Testis (tissue), 2 donors: ENCODE measurements at regions not wholly inside any gene's neighbourhood (a gene's known extent, or its start where the extent isn't known, plus 50 kb on each side); places are given as distances from the start of the nearest gene placed in this dataset.

Experiments used
- DNase-seq: peaks from one replicate; pipeline ENCODE4 v3.0.0-alpha.2; 2019
- H3K27ac ChIP-seq, 2 donors: fragments of 200-600 bp; sonication (generic); one replicate each; pipeline ENCODE4 v1.5.1; 2019
- H3K27me3 ChIP-seq: fragments of 200-600 bp; sonication (generic); one replicate; pipeline ENCODE4 v1.5.1; 2019
- H3K36me3 ChIP-seq: fragments of 200-600 bp; sonication (generic); one replicate; pipeline ENCODE4 v1.5.1; 2017; ENCODE audit warnings: low read depth; ENCODE audit errors: missing control alignments
- H3K4me1 ChIP-seq: fragments of 200-600 bp; sonication (generic); one replicate; pipeline ENCODE4 v1.5.1; 2019
- H3K4me3 ChIP-seq, 2 donors: fragments of 200-600 bp; sonication (generic); one replicate each; pipeline ENCODE4 v1.5.1; 2017 to 2019
- H3K9me3 ChIP-seq: fragments of 200-600 bp; sonication (generic); one replicate; pipeline ENCODE4 v1.5.1; 2017
- POLR2A ChIP-seq: fragments of 450-650 bp; IDR thresholded peaks from one replicate; pipeline ENCODE4 v1.6.1; 2017; ENCODE audit warnings: antibody characterized with exemption, mild to moderate bottlenecking, moderate library complexity
- WGBS, 2 donors: methylation state at CpG; one replicate each; pipeline ENCODE4 v1.1.5; 2018; 5-methylcytosine and 5-hydroxymethylcytosine counted together
- intact Hi-C: fragments of 100-400 bp; cut with DNase I; formaldehyde crosslinking; loops from one replicate; pipeline ENCODE4 v1.15.1; 2023; ENCODE audit warnings: low total_unique reads
- TF ChIP-seq, protein P1 (sequence below), 3 experiments: fragments of 450-650 bp in 2 of 3; fragments of 200-600 bp in 1 of 3; sonication (generic) in 1 of 3; IDR thresholded peaks; one replicate each; pipeline ENCODE4 v1.5.1; 2016 to 2019; ENCODE audit warnings: antibody characterized with exemption in 3 of 3, mild to moderate bottlenecking in 2 of 3, moderate library complexity in 1 of 3

DNA sequence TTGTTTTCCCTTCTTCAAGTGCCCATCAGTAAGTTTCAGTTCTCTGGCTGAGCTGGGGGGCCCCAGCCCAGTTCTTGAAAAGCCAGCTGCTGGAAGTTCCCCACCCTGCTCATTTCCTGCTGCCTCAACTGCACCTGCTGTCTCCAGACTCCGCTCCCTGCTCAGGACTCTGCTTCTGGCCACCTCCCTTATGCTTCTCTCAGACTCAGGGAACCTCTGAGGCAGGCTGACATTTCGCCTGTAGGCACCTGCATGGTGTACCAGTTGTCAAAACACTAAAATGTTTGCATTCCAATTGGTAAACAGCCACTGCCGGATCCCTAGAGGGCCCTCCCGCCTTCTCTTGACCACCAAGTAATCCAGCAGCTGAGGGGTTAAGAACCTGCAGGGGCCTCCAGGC is 136.5 kb upstream of the VRK1 start:
- no peaks in the 10 kb centered on the region for H3K27me3 ChIP-seq
- intact Hi-C loops, result no loop called here
- 55 to 68% methylated on average over 2 to 4 of the region's 4 CpGs for WGBS, 2 donors
- TF ChIP-seq POLR2A, result no peak
- H3K9me3 ChIP-seq, result no peaks in the 10 kb centered on the region
- no peaks in the 10 kb centered on the region for H3K36me3 ChIP-seq
- no peak overlapping the region for H3K27ac ChIP-seq
- no peak for DNase-seq
- no peaks in the 10 kb centered on the region for H3K4me1 ChIP-seq
- H3K4me3 ChIP-seq, result no peak overlapping the region

DNA sequence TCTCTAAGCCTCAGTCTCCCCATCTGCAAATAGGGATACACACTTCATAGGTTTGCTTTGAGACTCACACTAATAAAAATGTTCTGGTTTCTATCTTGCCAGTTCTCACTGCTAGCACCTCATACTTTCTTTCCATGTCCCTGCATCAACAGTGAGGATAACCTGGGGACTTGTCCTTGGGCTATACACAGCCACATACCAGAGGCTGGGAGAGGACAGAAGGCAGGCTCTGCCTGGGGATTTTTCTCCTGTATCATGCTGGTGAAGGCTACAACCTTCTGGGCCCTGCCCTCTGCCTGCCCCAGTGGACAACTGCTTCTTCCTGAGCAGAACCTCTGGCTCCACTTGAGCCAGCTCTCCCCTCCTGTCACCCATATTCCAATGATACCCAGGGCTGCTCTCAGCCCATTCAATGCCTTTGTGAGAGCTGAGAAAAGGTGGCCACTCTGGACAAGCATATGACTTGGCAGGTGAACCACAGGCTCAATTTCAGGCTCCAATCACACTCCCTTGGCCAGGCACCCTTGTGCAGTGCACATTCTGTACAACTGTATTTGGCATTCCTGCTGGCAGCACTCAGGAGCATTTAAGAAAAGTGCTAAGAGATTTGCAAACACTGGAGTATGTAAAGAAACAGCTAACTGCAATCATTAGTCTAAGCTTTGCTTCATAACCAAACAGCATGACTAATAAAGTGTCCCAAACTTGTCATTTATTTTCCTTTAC is 135.8 kb upstream of the VRK1 start:
- no peaks in the 10 kb centered on the region for H3K9me3 ChIP-seq
- H3K4me1 ChIP-seq, result no peaks in the 10 kb centered on the region
- H3K27ac ChIP-seq, result no peak overlapping the region
- H3K36me3 ChIP-seq, result no peaks in the 10 kb centered on the region
- no peaks in the 10 kb centered on the region for H3K27me3 ChIP-seq
- H3K4me3 ChIP-seq, result no peak overlapping the region
- no peak for DNase-seq
- TF ChIP-seq, protein P1, sequence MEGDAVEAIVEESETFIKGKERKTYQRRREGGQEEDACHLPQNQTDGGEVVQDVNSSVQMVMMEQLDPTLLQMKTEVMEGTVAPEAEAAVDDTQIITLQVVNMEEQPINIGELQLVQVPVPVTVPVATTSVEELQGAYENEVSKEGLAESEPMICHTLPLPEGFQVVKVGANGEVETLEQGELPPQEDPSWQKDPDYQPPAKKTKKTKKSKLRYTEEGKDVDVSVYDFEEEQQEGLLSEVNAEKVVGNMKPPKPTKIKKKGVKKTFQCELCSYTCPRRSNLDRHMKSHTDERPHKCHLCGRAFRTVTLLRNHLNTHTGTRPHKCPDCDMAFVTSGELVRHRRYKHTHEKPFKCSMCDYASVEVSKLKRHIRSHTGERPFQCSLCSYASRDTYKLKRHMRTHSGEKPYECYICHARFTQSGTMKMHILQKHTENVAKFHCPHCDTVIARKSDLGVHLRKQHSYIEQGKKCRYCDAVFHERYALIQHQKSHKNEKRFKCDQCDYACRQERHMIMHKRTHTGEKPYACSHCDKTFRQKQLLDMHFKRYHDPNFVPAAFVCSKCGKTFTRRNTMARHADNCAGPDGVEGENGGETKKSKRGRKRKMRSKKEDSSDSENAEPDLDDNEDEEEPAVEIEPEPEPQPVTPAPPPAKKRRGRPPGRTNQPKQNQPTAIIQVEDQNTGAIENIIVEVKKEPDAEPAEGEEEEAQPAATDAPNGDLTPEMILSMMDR (IDR thresholded peaks at IDR 0.05), result no peak
- no peak for TF ChIP-seq POLR2A
- intact Hi-C loops, result no loop called here

DNA sequence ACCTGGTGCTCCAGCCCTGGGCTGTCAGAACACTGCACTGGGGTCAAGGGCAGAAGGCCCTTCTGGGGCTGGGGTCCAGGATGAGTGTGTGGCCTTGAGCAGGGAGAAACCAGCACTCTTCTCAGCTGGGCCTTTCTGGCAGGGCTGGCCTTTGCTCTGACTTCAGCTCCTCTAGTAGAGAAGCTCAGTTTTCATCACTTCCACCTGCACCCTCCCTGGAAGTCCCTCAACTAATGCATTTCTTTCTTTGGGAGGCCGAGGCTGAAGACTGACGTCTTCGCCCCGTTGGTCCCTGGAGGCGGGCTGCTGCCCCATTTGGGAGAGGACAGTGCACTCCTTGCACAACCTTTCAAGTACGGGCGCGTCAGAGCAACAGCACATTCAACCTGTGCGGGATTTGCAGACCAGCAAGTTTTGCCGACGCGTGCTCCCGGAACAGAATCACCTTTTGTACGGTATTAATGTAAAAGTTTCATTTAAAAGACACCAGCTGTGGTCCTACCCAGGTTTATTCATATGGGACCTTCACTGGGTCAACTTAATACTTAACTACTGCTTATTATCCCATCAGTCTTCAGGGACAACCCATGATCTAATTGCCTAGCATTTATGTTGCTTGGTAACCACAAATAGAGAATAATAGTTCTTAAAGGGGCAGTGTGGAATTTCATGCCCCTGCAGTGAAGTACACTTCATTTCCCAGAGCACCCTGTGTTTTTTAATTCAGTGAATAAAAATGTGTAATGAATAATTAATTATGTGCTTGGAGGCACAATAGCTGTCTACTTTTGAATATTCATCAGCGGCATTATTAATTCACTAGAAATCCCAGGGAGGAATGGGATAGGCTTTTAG is 134.8 kb upstream of the VRK1 start:
- Histone ChIP-seq H3K4me3 (peak overlapping the region; percentile 26 to 51), H3K27ac (no peak overlapping the region), H3K4me1 (no peaks in the 10 kb centered on the region), H3K36me3 (no peaks in the 10 kb centered on the region), H3K9me3 (no peaks in the 10 kb centered on the region), H3K27me3 (no peaks in the 10 kb centered on the region)
- intact Hi-C loops, result no loop called here
- WGBS, 2 donors, result 37 to 66% methylated on average over 15 of the region's 15 CpGs
- TF ChIP-seq, protein P1 (IDR thresholded peaks at IDR 0.05), result no peak
- TF ChIP-seq POLR2A, result no peak
- DNase-seq, result no peak

DNA sequence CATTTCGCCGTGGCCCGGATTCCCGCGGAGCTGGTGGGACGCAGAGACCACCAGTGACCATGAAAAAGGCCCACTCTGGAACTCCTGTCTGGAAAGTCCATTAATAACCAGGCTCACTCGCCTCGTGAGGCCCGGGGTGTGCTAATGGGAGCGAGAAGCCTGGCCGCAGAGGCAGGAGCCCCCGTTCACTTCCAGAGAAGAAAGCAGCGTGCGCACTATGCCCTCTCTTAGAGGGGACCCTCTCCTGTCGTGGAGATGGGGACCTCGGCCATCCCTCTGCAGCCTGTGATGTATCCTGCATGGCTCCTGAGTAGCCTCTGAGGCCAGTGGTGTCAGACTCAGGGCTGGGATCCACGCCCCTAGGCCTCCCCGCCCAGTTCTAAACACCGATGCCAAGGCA is 134.1 kb upstream of the VRK1 start:
- Histone ChIP-seq H3K4me3 (peak overlapping the region; percentile 26 to 51), H3K4me1 (no peaks in the 10 kb centered on the region), H3K36me3 (no peaks in the 10 kb centered on the region), H3K27me3 (no peaks in the 10 kb centered on the region), H3K27ac (no peak overlapping the region), H3K9me3 (no peaks in the 10 kb centered on the region)
- TF ChIP-seq POLR2A, result no peak
- TF ChIP-seq, protein P1 (IDR thresholded peaks at IDR 0.05), result no peak
- 63 to 64% methylated on average over 15 to 19 of the region's 19 CpGs for WGBS, 2 donors
- intact Hi-C loops, result no loop called here
- DNase-seq, result peak; percentile 17

DNA sequence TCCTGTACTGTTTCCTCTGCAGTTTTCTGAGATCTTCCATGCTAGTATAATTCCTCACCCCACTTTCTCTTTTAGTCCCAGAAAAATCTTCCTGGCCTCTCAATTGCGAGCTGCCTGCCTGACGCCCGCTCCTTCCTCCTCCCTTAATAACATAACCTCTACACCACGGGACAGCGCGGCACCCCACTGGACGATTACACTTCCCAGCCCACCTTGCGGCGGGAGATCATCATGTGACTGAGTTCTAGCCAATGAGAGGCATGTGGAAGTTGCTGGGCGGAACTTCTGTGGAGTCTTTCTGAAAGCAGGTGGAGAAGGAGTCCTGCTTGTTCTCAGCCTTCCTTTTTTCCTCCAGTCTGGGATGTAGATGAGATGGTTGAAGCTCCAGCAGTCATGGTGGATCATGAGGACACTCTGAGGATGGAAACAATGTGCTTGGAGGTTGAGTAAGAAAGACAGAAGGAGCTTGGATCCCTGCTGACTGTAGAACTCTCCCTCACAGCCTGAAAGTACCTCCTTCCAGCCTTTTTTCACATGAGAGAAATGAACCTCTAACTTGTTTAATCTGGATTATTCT is 133.6 kb upstream of the VRK1 start:
- Histone ChIP-seq H3K36me3 (no peaks in the 10 kb centered on the region), H3K27ac (no peak overlapping the region), H3K4me3 (peak overlapping the region; percentile 26 to 51), H3K9me3 (no peaks in the 10 kb centered on the region), H3K27me3 (no peaks in the 10 kb centered on the region), H3K4me1 (no peaks in the 10 kb centered on the region)
- 65 to 68% methylated on average over 10 of the region's 10 CpGs for WGBS, 2 donors
- peak; percentile 75 for DNase-seq
- TF ChIP-seq, protein P1 (IDR thresholded peaks at IDR 0.05), result no peak
- no peak for TF ChIP-seq POLR2A
- intact Hi-C loops, result no loop called here
